Neural progenitor cell (in vitro differentiated cells): ENCODE measurements at regions not wholly inside any gene's neighbourhood (a gene's known extent, or its start where the extent isn't known, plus 50 kb on each side); places are given as distances from the start of the nearest gene placed in this dataset.

ENCODE experiments used
- DNase-seq: peaks from one replicate; pipeline ENCODE4 v3.0.0-alpha.2; 2016; ENCODE audit warnings: low spot score
- H2AFZ ChIP-seq: fragments of 200-600 bp; sonication (generic); replicated peaks from 2 replicates; pipeline ENCODE4 v1.6.1; 2016; ENCODE audit warnings: antibody characterized with exemption
- H3F3A ChIP-seq: fragments of 200-600 bp; sonication (generic); 2 replicates; pipeline ENCODE4 v1.6.1; 2016; ENCODE audit warnings: antibody characterized with exemption, low read depth
- H3K27ac ChIP-seq: fragments of 200-600 bp; sonication (generic); 2 replicates; pipeline ENCODE4 v1.5.1; 2016; ENCODE audit warnings: mild to moderate bottlenecking
- H3K27me3 ChIP-seq: fragments of 200-600 bp; sonication (generic); 2 replicates; pipeline ENCODE4 v1.6.1; 2016; ENCODE audit warnings: mild to moderate bottlenecking, moderate library complexity
- H3K36me3 ChIP-seq: fragments of 200-600 bp; sonication (generic); 2 replicates; pipeline ENCODE4 v1.5.1; 2016
- H3K4me1 ChIP-seq: fragments of 200-600 bp; sonication (generic); 2 replicates; pipeline ENCODE4 v1.6.1; 2016; ENCODE audit warnings: mixed run types
- H3K4me2 ChIP-seq: fragments of 200-600 bp; sonication (generic); 2 replicates; pipeline ENCODE4 v1.6.1; 2016
- H3K4me3 ChIP-seq: fragments of 200-600 bp; sonication (generic); 2 replicates; pipeline ENCODE4 v1.5.1; 2016
- H3K79me2 ChIP-seq: fragments of 200-600 bp; sonication (generic); 2 replicates; pipeline ENCODE4 v1.6.1; 2016; ENCODE audit warnings: low read depth
- H3K9ac ChIP-seq: fragments of 200-600 bp; sonication (generic); 2 replicates; pipeline ENCODE4 v1.6.1; 2016
- H3K9me3 ChIP-seq: fragments of 200-600 bp; sonication (generic); 2 replicates; pipeline ENCODE4 v1.5.1; 2016; ENCODE audit warnings: low read depth
- H4K20me1 ChIP-seq: fragments of 200-600 bp; sonication (generic); 2 replicates; pipeline ENCODE4 v1.6.1; 2016; ENCODE audit warnings: low read depth
- H3K27ac Mint-ChIP-seq: 3 replicates; pipeline ENCODE4 v1.8.0; 2021; ENCODE audit warnings: mixed read lengths
- H3K27me3 Mint-ChIP-seq: 2 replicates; pipeline ENCODE4 v1.8.0; 2022; ENCODE audit warnings: low read depth, mild to moderate bottlenecking, inconsistent platforms, moderate library complexity, mixed read lengths; ENCODE audit not compliant: insufficient read depth
- H3K36me3 Mint-ChIP-seq: 3 replicates; pipeline ENCODE4 v1.8.0; 2021; ENCODE audit warnings: mixed read lengths
- H3K4me1 Mint-ChIP-seq: 3 replicates; pipeline ENCODE4 v1.8.0; 2021; ENCODE audit warnings: mixed read lengths
- H3K4me3 Mint-ChIP-seq: 3 replicates; pipeline ENCODE4 v1.8.0; 2021; ENCODE audit warnings: mild to moderate bottlenecking, moderate library complexity, mixed read lengths
- H3K9me3 Mint-ChIP-seq: 3 replicates; pipeline ENCODE4 v1.8.0; 2020; ENCODE audit warnings: mixed read lengths
- CTCF ChIP-seq: fragments of 200-600 bp; sonication (generic); IDR thresholded peaks from 2 replicates; pipeline ENCODE4 v1.5.1; 2017; ENCODE audit warnings: antibody characterized with exemption, mild to moderate bottlenecking
- EZH2 ChIP-seq: fragments of 200-600 bp; sonication (generic); IDR thresholded peaks from 2 replicates; pipeline ENCODE4 v1.6.1; 2017; ENCODE audit warnings: antibody characterized with exemption, mild to moderate bottlenecking, moderate library complexity
- EZH2phosphoT487 ChIP-seq: fragments of 200-600 bp; sonication (generic); IDR thresholded peaks from 2 replicates; pipeline ENCODE4 v1.6.1; 2017; ENCODE audit warnings: antibody characterized with exemption

DNA sequence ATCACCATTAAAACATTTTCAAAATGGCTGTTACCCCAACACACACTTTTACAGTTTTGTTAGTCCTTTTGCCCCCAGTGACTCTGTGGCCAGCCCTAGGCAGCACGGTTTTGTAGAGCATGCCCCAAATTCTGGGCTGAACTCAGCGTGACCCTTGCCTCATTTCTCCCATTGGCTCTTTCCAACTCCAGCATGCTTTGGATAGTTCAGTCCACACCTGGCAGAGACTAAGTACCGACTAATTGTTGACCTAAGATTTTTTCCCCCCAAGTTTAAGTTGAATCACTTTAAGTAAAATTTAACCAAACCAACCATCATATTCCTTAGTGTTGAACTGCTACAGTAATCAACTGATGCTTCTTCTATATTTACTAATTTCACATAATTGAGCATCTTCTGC lies 62.4 kb upstream of the LRRC8B start:
- H3F3A ChIP-seq, result no peaks in the 10 kb centered on the region
- H3K79me2 ChIP-seq, result no peaks in the 10 kb centered on the region
- no peaks in the 10 kb centered on the region for H3K9me3 Mint-ChIP-seq
- no peak overlapping the region for H3K27ac ChIP-seq
- no peaks in the 10 kb centered on the region for H3K27me3 ChIP-seq
- no peak for TF ChIP-seq EZH2
- no peak for TF ChIP-seq CTCF
- no peak for TF ChIP-seq EZH2phosphoT487
- H3K4me1 ChIP-seq, result no peaks in the 10 kb centered on the region
- no peaks in the 10 kb centered on the region for H3K36me3 Mint-ChIP-seq
- no peak overlapping the region for H2AFZ ChIP-seq
- H3K4me3 ChIP-seq, result no peak overlapping the region
- H3K4me1 Mint-ChIP-seq, result no peaks in the 10 kb centered on the region
- H3K4me3 Mint-ChIP-seq, result no peak overlapping the region
- H3K4me2 ChIP-seq, result no peak overlapping the region
- no peak overlapping the region for H3K9ac ChIP-seq
- no peak overlapping the region for H3K27ac Mint-ChIP-seq
- H3K36me3 ChIP-seq, result no peaks in the 10 kb centered on the region
- DNase-seq, result no peak
- H4K20me1 ChIP-seq, result no peaks in the 10 kb centered on the region
- no peaks in the 10 kb centered on the region for H3K9me3 ChIP-seq
- H3K27me3 Mint-ChIP-seq, result no peaks in the 10 kb centered on the region

GRCh38 chr1:89464008-89464407 lies 60.6 kb upstream of the LRRC8B start:
- H3K4me1 Mint-ChIP-seq, result no peaks in the 10 kb centered on the region
- Histone ChIP-seq H3F3A (no peaks in the 10 kb centered on the region), H3K9ac (no peak overlapping the region), H3K36me3 (no peaks in the 10 kb centered on the region), H3K4me3 (no peak overlapping the region), H2AFZ (no peak overlapping the region), H3K9me3 (no peaks in the 10 kb centered on the region), H3K4me1 (no peaks in the 10 kb centered on the region), H4K20me1 (no peaks in the 10 kb centered on the region), H3K27me3 (no peaks in the 10 kb centered on the region), H3K79me2 (no peaks in the 10 kb centered on the region), H3K4me2 (no peak overlapping the region), H3K27ac (no peak overlapping the region)
- no peak overlapping the region for H3K27ac Mint-ChIP-seq
- TF ChIP-seq EZH2phosphoT487, result no peak
- TF ChIP-seq EZH2, result no peak
- TF ChIP-seq CTCF, result no peak
- no peaks in the 10 kb centered on the region for H3K36me3 Mint-ChIP-seq
- no peak for DNase-seq
- no peaks in the 10 kb centered on the region for H3K9me3 Mint-ChIP-seq
- no peak overlapping the region for H3K4me3 Mint-ChIP-seq
- H3K27me3 Mint-ChIP-seq, result no peaks in the 10 kb centered on the region

DNA sequence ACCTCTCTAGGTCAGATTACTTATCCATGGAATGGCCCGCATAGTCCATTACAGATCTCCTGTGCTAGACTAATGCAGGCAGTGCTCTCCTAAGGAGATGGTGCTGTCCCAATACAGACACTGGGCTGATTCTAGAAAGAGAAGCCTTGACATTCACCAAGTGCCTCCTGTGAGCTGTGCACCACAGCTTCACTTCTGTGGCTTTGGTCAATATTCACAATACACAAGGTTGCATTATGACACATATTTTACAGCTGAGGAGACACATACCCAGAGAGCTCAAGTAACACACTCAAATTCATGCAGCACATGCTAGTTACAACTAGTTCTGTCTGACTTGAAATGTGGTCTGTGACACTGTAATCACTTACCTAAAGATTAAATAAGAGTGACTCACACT lies 59.4 kb upstream of the LRRC8B start:
- Mint-ChIP-seq H3K4me1 (no peaks in the 10 kb centered on the region), H3K4me3 (no peak overlapping the region), H3K36me3 (no peaks in the 10 kb centered on the region), H3K27me3 (no peaks in the 10 kb centered on the region), H3K27ac (no peak overlapping the region), H3K9me3 (no peaks in the 10 kb centered on the region)
- no peaks in the 10 kb centered on the region for H4K20me1 ChIP-seq
- no peak overlapping the region for H2AFZ ChIP-seq
- H3K27ac ChIP-seq, result no peak overlapping the region
- no peak overlapping the region for H3K4me3 ChIP-seq
- H3K27me3 ChIP-seq, result no peaks in the 10 kb centered on the region
- no peaks in the 10 kb centered on the region for H3F3A ChIP-seq
- H3K4me2 ChIP-seq, result no peak overlapping the region
- H3K9me3 ChIP-seq, result no peaks in the 10 kb centered on the region
- no peaks in the 10 kb centered on the region for H3K36me3 ChIP-seq
- no peak overlapping the region for H3K9ac ChIP-seq
- no peak for DNase-seq
- H3K4me1 ChIP-seq, result no peaks in the 10 kb centered on the region
- TF ChIP-seq EZH2phosphoT487, result no peak
- TF ChIP-seq CTCF, result no peak
- no peak for TF ChIP-seq EZH2
- no peaks in the 10 kb centered on the region for H3K79me2 ChIP-seq
